NCI-H345 (cell line): ENCODE measurements at regions not wholly inside any gene's neighbourhood (a gene's known extent, or its start where the extent isn't known, plus 50 kb on each side); places are given as distances from the start of the nearest gene placed in this dataset.
"Not testable (repeated sequence)": the region's sequence is repeated elsewhere in the genome, so short reads cannot be mapped to it uniquely, and the experiment has no call there.

ENCODE experiments used
- DNase-seq: peaks from one replicate; lab custom pipeline; 2025; lab: John Stamatoyannopoulos, UW

DNA sequence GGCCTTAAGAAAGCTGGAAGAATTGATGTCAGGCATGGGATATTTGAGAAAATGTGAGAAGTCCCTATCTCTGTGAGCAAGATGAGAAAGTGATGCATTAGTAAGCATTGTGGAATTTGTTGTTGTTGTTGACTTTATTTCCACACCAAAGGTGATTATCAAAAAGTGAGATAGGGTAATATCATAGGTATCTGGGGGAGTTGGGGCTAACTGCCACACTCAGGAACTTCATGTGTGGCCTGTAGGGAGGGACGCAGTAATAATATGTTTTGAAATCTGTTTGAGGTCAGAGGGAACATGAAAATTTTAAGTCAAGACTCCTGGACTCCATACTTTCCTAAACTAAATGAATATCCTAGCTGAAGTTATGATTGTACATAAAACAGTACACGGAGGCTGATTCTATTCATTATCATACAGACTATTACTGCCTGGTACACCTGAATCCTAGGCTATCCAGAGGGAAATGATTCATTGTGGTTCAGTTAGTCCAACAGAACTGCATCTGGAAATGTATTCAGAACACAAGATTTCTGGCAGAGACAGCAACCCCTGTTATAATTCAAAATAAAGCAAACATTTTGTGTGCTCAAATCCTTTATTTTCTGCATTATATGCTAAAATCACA is 304.8 kb downstream of the CPS1 start:
- no peak for DNase-seq

DNA sequence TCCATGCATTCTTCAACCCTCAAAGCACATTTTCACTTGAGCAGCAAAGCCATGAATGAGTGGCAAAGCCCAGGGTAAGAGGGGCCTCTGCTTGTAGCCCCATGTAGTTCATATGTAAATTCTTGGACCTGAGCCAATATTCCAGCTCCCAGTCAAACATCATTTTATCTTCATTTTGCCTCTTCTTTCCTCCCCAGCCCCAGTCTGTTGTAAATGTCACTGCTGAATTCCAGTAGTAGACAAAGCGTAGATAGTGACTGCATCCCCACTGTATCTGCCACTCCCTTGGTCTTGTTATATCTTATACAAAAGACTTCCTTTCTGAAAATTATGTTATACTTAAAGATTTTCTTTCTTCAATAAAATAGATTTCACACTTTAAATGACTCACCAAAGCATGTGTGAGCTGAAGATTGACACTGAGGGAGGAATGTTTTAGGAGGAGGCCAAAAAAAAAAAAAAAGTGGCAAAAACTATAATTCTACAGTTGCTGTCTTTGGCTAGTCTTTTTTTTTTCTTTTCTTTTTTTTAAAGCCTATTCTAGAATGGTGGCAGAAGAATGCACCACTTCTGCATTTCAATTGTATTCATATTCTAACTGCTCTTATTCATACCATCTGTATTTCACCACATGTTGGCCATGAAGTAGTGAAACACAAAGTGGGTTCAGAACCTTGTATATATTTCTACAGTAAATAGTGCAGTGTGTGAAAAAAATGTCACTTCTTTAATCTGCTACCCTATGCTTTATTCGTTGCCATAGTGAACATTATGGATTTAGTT is 306.1 kb downstream of the CPS1 start:
- no peak for DNase-seq

DNA sequence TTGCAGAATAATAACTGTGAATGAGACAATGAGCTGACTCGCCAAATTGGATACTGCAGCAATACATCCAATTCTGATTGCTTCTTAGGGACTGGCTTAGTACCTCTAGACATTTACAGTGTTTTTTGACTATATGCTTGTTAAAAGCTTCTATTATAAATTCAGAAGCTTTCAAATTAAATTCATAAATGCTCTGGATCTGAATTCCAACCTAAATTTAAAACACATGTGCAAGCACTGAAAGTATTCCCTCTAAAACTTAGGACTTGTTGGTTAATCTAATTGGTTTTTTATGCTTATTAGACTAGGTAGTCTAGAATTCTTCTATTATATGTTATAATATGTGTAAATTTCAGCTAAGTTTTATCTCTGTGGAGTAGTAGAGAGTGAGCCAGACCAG is 306.9 kb downstream of the CPS1 start:
- DNase-seq = no peak

DNA sequence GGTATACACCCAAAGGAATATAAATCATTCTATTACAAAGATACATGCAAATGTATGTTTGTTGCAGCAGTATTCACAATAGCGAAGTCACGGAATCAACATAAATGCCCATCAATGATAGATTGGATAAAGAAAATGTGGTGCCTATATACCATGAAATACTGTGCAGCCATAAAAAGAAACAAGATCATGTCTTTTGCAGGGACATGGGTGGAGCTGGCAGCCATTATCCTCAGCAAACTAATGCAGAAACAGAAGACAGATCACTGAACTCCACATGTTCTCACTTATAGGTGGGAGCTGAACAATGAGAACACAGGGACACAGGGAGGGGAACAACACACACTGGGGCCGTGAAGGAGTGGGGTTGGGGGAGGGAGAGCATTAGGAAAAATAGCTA is 315.2 kb downstream of the CPS1 start:
- DNase-seq = not testable (repeated sequence)

DNA sequence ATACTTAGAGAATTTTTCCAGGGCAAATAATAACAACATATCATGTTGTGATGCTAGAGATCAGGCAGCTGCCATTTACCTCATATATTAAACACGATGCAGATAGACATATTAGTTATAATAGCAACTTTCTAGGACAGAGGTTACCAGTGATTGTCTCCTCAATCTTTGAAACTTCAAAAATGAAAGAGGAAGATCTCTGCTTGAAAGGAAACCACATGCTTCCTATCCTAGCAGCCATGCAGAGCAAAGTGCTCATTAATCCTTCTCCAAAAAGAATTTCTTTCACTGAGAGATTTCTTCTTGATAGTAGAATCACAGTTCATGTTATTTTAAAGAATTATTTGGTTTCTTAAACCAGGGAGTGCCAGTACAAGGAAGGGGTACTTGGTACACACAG is 317.2 kb downstream of the CPS1 start:
- DNase-seq = no peak

GRCh38 chr2:210884227-210884626 is 327.8 kb downstream of the CPS1 start:
- DNase-seq = no peak

DNA sequence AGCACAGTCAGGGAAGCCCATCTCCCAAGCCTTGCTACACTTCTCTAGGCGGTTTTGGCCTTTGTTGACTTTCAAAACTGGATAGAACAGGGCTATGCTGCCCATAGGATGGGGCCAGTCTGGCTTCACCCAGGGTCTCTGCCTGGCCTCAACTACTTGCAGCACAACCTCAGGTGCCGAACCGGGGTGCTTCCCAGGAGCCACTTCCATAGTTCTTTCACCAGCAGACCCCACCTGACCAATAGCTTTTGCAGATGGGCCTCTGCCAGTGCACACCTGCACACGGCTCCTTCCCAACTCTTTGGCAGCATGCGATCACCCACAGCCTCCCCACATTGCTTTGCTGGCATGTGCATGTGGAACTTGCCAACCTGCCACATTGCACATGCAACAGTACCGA is 331.6 kb downstream of the CPS1 start:
- DNase-seq = no peak

- no peak for DNase-seq
These were observed 338.7 kb downstream of the CPS1 start for GRCh38 chr2:210895132-210895531.

DNA sequence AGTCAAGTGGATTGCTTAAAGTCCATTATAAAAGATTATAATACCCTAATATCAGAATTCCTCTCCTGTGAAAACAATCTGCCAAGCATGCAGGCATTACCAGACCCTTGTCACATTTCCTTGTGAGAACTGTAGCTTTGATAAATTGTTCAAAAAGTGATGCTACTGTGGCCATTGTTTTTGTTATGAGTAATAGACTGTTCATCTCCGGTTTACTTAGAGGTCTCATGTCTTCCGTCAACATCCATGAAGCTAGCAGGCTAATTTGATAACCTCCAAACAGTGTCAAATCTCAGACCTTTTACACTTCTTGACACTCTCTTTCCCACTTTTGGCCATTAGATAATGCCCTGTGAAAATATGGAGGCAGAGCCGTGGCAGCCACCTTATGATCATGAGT is 342.7 kb downstream of the CPS1 start:
- DNase-seq = no peak

DNA sequence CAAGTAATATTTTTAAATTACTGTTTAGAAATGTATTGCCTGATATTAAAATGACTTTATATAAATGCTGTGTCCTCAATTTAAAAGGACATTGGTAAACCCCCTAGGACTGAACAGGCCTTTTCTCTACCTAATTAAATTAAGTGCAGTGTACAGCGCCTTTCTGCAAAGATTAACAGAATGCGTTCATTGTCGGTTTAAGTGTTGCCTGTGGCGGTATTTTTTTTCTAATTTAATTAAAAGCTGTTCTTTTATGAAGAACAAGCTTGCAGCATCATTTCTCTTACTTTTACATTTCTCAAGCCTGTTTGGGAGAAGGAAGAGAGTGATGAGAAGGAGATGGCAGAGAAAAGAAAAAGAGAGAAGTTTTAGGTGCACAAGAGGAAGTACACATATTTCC is 344.9 kb downstream of the CPS1 start:
- DNase-seq = no peak

- DNase-seq = no peak
These were observed 356.4 kb downstream of the CPS1 start for GRCh38 chr2:210912779-210913178.

DNA sequence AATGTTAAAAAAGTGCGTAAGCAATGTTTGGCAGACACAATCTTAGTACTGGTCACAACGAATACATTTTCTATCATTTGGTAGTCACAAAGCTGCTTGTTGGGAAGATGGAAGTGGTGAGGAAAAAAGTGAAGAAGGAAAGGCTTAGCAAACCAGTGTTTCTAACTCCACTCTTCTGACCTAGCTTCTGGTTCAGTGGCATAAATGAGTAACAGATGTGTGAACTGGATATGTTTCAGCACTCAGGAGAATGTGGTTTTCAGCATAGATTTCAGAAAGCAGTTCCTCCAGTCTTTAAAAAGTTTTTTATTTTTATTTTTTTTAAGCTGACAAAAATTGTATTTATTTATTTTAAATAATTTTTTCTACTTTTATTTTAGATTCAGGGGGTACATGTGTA is 357.1 kb downstream of the CPS1 start:
- no peak for DNase-seq

DNA sequence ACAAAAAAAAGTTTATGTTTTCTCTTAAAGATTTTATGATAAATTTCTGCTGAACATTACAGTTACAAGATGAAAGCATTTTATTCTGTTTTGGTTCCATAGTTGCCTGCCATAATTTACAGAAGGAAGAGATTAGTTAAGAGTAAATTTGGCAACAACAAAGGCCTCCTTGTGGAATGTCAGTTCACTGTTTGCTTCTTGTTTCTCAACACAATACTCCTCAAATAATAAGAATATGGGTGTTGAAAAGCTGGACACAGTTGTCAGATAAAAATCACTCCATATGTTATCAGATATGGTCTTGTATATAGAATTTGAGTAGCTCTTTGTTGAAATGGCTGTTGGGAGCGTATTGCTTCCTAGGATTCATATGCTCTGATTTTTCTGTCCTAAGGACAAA is 359.5 kb downstream of the CPS1 start:
- DNase-seq = no peak

DNA sequence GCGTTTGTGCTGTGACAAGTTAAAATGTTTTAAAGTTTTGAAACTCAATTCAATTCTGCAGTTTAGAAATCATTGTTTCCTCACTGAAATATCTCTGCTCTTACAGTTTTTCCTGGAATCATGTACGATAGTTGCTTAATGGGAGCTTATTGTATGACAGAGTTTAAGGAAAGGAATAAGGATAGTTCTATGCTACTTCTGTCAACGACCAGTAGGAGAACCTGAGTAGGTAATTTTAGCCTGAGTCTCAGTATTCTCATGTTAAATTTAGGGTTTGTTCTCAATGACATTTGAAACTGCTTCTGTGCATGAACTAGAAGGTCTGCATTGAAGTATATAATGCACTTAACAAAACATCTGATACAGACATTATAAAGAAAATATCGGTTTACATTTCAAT is 361.1 kb downstream of the CPS1 start:
- no peak for DNase-seq

GRCh38 chr2:210919128-210919527 is 362.7 kb downstream of the CPS1 start:
- no peak for DNase-seq

- DNase-seq = no peak
These were observed 366.0 kb downstream of the CPS1 start for GRCh38 chr2:210922419-210922818.

DNA sequence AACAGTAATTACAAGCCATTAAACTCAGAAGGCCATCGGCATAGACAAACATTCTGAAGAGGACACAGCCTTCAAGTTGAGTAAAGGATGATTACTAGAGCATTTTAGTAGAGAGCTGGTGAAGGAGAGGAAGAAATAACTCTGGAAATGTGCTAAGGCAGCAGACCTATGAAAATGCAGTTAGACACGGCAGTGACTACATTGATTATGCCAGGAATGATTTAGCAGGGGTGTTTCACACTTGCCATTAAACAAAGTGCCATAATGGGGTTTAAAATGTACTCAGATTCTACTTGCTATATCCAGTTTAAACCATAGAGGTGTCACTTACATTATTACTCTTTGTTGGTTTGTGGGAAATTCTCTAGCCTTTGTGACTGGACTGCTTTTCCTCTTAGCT is 372.3 kb downstream of the CPS1 start:
- no peak for DNase-seq

GRCh38 chr2:210938228-210938627 is 381.8 kb downstream of the CPS1 start:
- no peak for DNase-seq

DNA sequence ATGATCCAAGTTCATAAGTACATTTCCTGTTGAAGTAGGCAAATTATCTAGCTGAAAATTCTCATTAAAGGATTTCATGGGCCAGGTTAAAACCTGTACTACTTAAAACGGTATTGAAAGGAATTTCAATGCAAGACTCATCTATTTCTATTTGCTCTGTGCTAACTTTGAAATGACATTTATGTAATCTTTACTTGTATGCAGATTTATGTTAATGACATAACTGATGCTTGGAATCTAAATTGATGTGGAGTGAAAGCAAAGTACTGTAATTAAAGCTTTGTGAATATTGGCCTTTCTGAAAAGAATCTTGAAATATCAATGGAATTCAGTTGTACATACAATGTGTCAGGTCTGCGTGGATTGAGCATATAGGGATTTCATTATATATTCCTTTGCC is 390.0 kb downstream of the CPS1 start:
- no peak for DNase-seq

DNA sequence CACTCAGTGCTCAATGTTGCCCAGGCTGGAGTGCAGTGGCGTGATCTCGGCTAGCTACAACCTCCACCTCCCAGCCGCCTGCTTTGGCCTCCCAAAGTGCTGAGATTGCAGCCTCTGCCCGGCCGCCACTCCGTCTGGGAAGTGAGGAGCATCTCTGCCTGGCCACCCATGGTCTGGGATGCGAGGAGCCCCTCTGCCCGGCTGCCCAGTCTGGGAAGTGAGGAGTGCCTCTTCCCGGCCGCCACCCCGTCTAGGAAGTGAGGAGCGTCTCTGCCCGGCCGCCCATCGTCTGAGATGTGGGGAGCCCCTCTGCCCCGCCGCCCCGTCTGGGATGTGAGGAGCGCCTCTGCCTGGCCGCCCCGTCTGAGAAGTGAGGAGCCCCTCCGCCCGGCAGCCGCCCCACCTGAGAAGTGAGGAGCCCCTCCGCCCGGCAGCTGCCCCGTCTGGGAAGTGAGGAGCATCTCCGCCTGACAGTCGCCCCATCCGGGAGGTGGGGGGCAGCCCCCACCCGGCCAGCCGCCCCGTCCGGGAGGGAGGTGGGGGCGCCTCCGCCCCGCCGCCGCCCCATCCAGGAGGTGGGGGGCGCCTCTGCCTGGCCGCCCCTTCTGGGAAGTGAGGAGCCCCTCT is 394.1 kb downstream of the CPS1 start:
- not testable (repeated sequence) for DNase-seq

DNA sequence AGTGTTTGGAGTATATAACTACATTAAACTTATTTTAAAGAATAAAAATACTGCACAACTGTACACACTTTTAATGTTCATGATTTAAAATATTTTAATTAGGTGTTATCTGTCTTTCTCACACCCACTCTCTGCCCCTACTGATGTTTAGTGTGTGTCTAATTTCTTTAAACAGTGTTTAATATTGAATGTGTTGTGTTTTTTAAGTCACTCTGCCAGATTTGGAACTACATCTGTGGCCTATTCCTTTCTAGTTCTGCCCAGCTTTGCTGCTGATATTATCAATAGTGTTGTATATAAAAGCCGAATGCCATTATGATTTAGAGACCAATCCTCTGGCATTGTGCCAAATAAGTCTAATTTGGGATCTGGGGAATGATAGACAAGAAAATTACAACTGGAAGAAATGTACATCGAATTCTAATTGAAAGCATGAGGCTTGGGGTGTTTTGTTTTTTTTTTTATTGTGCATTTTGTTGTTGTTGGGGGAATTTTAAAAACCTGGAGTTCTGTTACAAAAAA is 398.0 kb downstream of the CPS1 start:
- no peak for DNase-seq

DNA sequence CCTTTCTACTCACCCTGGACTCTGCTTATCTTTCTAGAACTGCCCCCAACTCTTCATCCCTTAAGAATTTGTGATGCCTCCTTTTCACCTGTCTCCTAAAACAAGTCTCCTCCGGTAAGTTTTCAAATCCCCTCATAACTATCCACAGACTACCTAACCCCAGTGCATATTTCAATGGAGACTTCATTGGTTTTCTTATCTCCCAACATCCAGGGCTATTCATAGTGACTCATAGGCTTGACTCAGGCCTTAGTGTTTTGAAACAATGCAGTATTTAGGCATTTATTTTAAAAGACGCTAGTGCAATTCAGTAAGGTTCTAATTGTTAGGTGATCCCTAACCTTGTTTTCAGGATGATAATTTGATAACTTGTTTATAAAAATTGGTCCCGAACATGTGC is 399.2 kb downstream of the CPS1 start:
- DNase-seq = no peak

GRCh38 chr2:210956101-210956500 is 399.7 kb downstream of the CPS1 start:
- no peak for DNase-seq
